GM21717 (cell line): ENCODE measurements at regions not wholly inside any gene's neighbourhood (a gene's known extent, or its start where the extent isn't known, plus 50 kb on each side); places are given as distances from the start of the nearest gene placed in this dataset.

ENCODE experiments used
- ATAC-seq: cut with Tn5 transposase; IDR thresholded peaks from one replicate; pipeline ENCODE4 v1.9.1; 2021; ENCODE audit warnings: mild to moderate bottlenecking, moderate library complexity; ENCODE audit not compliant: unreplicated experiment

- no peak for ATAC-seq
Measured at GRCh38 chr14:34025325-34026017, 74.6 kb upstream of the EGLN3 start.

GRCh38 chr14:34024768-34025144, 73.9 kb upstream of the EGLN3 start:
- no peak for ATAC-seq

GRCh38 chr14:34023824-34024767, 73.2 kb upstream of the EGLN3 start:
- ATAC-seq: no peak

- no peak for ATAC-seq
Measured at GRCh38 chr14:34021096-34021495, 70.2 kb upstream of the EGLN3 start.

- no peak for ATAC-seq
Measured at GRCh38 chr14:34020014-34020413, 69.1 kb upstream of the EGLN3 start.

GRCh38 chr14:34018564-34019244, 67.8 kb upstream of the EGLN3 start:
- no peak for ATAC-seq

- ATAC-seq: no peak
Measured at GRCh38 chr14:34018125-34018524, 67.3 kb upstream of the EGLN3 start.

- ATAC-seq: no peak
Measured at GRCh38 chr14:34015383-34015782, 64.5 kb upstream of the EGLN3 start.

GRCh38 chr14:34014936-34015335, 64.1 kb upstream of the EGLN3 start:
- ATAC-seq: no peak

- peak; percentile 35 for ATAC-seq
Measured at GRCh38 chr14:34013721-34014060, 62.8 kb upstream of the EGLN3 start.

GRCh38 chr14:34012978-34013720, 62.3 kb upstream of the EGLN3 start:
- ATAC-seq: peak; percentile 76

GRCh38 chr14:34012369-34012768, 61.5 kb upstream of the EGLN3 start:
- no peak for ATAC-seq

GRCh38 chr14:34009956-34010355, 59.1 kb upstream of the EGLN3 start:
- no peak for ATAC-seq

GRCh38 chr14:34007902-34008301, 57.0 kb upstream of the EGLN3 start:
- no peak for ATAC-seq

GRCh38 chr14:34005901-34006300, 55.0 kb upstream of the EGLN3 start:
- no peak for ATAC-seq

GRCh38 chr14:34004881-34005280, 54.0 kb upstream of the EGLN3 start:
- no peak for ATAC-seq

- ATAC-seq: no peak
Measured at GRCh38 chr14:34003691-34004090, 52.8 kb upstream of the EGLN3 start.

- ATAC-seq: no peak
Measured at GRCh38 chr14:34003082-34003668, 52.3 kb upstream of the EGLN3 start.
